ENCODE measurements at regions not wholly inside any gene's neighbourhood (a gene's known extent, or its start where the extent isn't known, plus 50 kb on each side); places are given as distances from the start of the nearest gene placed in this dataset.
"Not testable (repeated sequence)": the region's sequence is repeated elsewhere in the genome, so short reads cannot be mapped to it uniquely, and the experiment has no call there.

- FAIRE-seq, H3K9me3 ChIP-seq: not testable (repeated sequence)
- WGBS (ENCODE audit: missing lambda C conversion rate), result 10% methylated on average over 14 of the region's 14 CpGs
- peak; percentile 74 to 79 for TF ChIP-seq CEBPB (IDR thresholded peaks at IDR 0.05)
- TF ChIP-seq JUN (IDR thresholded peaks at IDR 0.05), result peak in 1 of 2 experiments; percentile 35; a peak in 2 of 5 replicates
- TF ChIP-seq, protein P1, sequence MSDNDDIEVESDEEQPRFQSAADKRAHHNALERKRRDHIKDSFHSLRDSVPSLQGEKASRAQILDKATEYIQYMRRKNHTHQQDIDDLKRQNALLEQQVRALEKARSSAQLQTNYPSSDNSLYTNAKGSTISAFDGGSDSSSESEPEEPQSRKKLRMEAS (IDR thresholded peaks at IDR 0.05), result 0 out of 2 replicates have a peak, but pooled peaks have one; percentile 10
- Histone ChIP-seq H3K4me2 (peak overlapping the region; percentile 54), H3K4me1 (peaks cover 40% of the 10 kb centered on the region), H3K27ac (peak overlapping the region; percentile 76 to 87), H3K4me3 (0 out of 3 replicates have a peak overlapping the region, but pooled peaks have one; percentile 8)
- POLR2A ChIA-PET, result interaction anchor here (0.5 to 3.2 kb wide), 7 partner anchors 27 to 193 kb away, joined by 3 to 22 read pairs (median 3); partner anchors contain the start of gene SOX4
- ATAC-seq (peak; percentile 51 to 69; a peak in 5 of 6 replicates), DNase-seq (ENCODE audit: low read depth in 1 of 2, low spot score in 1 of 2) (peak in 1 of 2 experiments; percentile 80)
- CTCF ChIA-PET, result interaction anchor here (1.2 kb wide), 1 partner anchor 143 kb away, joined by 3 read pairs; no protein-coding TSS in a partner anchor
Observed at GRCh38 chr6:21732032-21732730, 138.6 kb downstream of the SOX4 start.

DNA sequence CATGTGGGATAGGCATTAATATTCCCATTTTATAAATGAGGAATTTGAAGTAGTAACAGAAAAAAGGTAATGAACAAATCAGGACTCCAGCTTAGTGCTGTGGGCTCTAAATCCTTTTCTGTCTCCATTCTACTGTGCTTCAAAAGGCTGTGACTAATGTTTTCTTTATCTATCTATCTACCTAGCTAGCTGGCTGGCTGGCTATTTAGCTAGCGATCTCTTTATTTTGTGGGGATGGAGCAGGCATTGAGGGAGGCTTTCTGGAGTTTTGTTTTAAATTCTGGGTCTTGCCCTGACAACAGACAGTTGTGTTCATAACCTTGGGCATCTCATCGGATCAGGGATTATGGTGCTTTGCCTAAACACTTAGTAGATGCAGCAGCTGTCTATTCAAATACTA lies 139.2 kb downstream of the SOX4 start:
- FAIRE-seq, result no peak
- ATAC-seq, result peak in 1 of 2 experiments; percentile 30; a peak in 2 of 6 replicates

DNA sequence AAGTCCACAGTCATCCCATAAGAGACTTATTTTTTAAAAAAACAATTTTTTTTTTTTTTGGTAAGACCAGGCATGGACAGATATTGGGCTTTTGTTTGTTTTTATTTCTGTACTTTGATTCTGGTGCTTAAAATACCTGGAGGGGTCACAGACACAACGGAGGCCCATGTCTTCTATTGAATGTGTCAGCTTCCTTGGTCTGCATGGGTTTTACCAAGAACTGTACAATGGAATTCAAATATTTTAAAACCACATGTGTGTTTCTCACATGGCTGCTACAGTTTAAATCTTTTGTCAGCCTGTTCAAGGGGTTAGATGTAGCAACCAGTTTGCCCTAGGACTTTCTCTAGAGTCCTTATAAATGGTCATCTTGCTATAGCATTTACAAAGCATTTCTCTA lies 139.8 kb downstream of the SOX4 start:
- WGBS (ENCODE audit: missing lambda C conversion rate), result 40% methylated on average over 1 of the region's 1 CpG
- H3K9me3 ChIP-seq, result no peaks in the 10 kb centered on the region
- peaks cover 50% of the 10 kb centered on the region for H3K4me1 ChIP-seq
- CTCF ChIA-PET, result interaction anchor here (1.0 to 1.2 kb wide), 2 partner anchors 9 to 144 kb away, joined by 3 read pairs; no protein-coding TSS in a partner anchor
- H3K4me2 ChIP-seq, result peak overlapping the region; percentile 54
- TF ChIP-seq GATA3 (IDR thresholded peaks at IDR 0.05; ENCODE audit: borderline replicate concordance) (no peak), ESRRA (IDR thresholded peaks at IDR 0.05; ENCODE audit: borderline replicate concordance, low read length) (no peak), RARB (CRISPR knock-in tag; IDR thresholded peaks at IDR 0.05) (no peak), FOSL2 (IDR thresholded peaks at IDR 0.05) (no peak), FOSL2 (CRISPR knock-in tag; IDR thresholded peaks at IDR 0.05) (no peak), BHLHE40 (IDR thresholded peaks at IDR 0.05; ENCODE audit: low read depth, low read length) (no peak)
- no peak overlapping the region for H3K4me3 ChIP-seq
- POLR2A ChIA-PET, result interaction anchor here (1.5 to 3.2 kb wide), 2 partner anchors 36 to 138 kb away, joined by 3 to 22 read pairs; partner anchors contain the start of gene SOX4
- FAIRE-seq (no peak), DNase-seq (ENCODE audit: low read depth in 1 of 2, low spot score in 1 of 2) (no peak), ATAC-seq (no peak)
- H3K27ac ChIP-seq, result peak overlapping the region; percentile 76 to 87

More for the DNA sequence above, 139.2 kb downstream of the SOX4 start:
- TF ChIP-seq BCL3 (IDR thresholded peaks at IDR 0.05), result no peak
- no peaks in the 10 kb centered on the region for H3K9me3 ChIP-seq
- POLR2A ChIA-PET, result interaction anchor here (0.5 to 3.2 kb wide), 5 partner anchors 32 to 155 kb away, joined by 3 to 22 read pairs (median 4); partner anchors contain the start of gene SOX4
- WGBS (ENCODE audit: missing lambda C conversion rate), result 45% methylated on average over 2 of the region's 2 CpGs
- H3K4me1 ChIP-seq, result peaks cover 45% of the 10 kb centered on the region
- peak overlapping the region; percentile 54 for H3K4me2 ChIP-seq
- H3K27ac ChIP-seq, result peak overlapping the region; percentile 76 to 87
- no peak for DNase-seq (ENCODE audit: low read depth in 1 of 2, low spot score in 1 of 2)
- CTCF ChIA-PET, result interaction anchor here (1.0 to 1.2 kb wide), 2 partner anchors 9 to 144 kb away, joined by 3 read pairs; no protein-coding TSS in a partner anchor
- H3K4me3 ChIP-seq, result no peak overlapping the region

GRCh38 chr6:21734204-21734603 lies 140.7 kb downstream of the SOX4 start:
- ChIA-PET POLR2A (no interaction called here), CTCF (no interaction called here)
- ATAC-seq, result no peak
- Histone ChIP-seq H3K9me3 (no peaks in the 10 kb centered on the region), H3K27ac (peak overlapping the region; percentile 76 to 87; a peak in 4 of 6 replicates), H3K4me3 (no peak overlapping the region), H3K4me1 (peaks cover 55% of the 10 kb centered on the region), H3K4me2 (no peak overlapping the region)
- 86% methylated on average over 3 of the region's 3 CpGs for WGBS (ENCODE audit: missing lambda C conversion rate)
- FAIRE-seq, result no peak
- no peak for DNase-seq (ENCODE audit: low read depth in 1 of 2, low spot score in 1 of 2)
- TF ChIP-seq GATA3 (IDR thresholded peaks at IDR 0.05; ENCODE audit: borderline replicate concordance), result no peak

- Histone ChIP-seq H3K4me1 (peaks cover 71% of the 10 kb centered on the region), H3K4me3 (no peak overlapping the region), H3K4me2 (peak overlapping the region; percentile 68), H3K9me3 (no peaks in the 10 kb centered on the region), H3K27ac (peak overlapping the region; percentile 74 to 89)
- DNase-seq (ENCODE audit: low read depth in 1 of 2, low spot score in 1 of 2) (peak; percentile 36 to 84), ATAC-seq (peak; percentile 86), FAIRE-seq (no peak)
- ChIA-PET POLR2A (interaction anchor here (0.7 to 1.2 kb wide), 2 partner anchors 145 to 194 kb away, joined by 3 to 4 read pairs; partner anchors contain the start of gene SOX4), CTCF (interaction anchor here (1.2 kb wide), 1 partner anchor 1174 kb away, joined by 3 read pairs; no protein-coding TSS in a partner anchor)
- 0% methylated on average over 5 of the region's 5 CpGs for WGBS (ENCODE audit: missing lambda C conversion rate)
- TF ChIP-seq, protein P2, sequence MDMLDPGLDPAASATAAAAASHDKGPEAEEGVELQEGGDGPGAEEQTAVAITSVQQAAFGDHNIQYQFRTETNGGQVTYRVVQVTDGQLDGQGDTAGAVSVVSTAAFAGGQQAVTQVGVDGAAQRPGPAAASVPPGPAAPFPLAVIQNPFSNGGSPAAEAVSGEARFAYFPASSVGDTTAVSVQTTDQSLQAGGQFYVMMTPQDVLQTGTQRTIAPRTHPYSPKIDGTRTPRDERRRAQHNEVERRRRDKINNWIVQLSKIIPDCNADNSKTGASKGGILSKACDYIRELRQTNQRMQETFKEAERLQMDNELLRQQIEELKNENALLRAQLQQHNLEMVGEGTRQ (IDR thresholded peaks at IDR 0.05), result no peak
- TF ChIP-seq, protein P1 (IDR thresholded peaks at IDR 0.05), result peak; percentile 38; the same call in 1 of the 2 replicates
- peak; percentile 53 to 80; a peak in 3 of 5 replicates for TF ChIP-seq EP300 (IDR thresholded peaks at IDR 0.05)
- peak; percentile 87; the same call in 1 of the 3 replicates for TF ChIP-seq BCL3 (IDR thresholded peaks at IDR 0.05)
- no peak for TF ChIP-seq NPAS2 (CRISPR knock-in tag; IDR thresholded peaks at IDR 0.05; ENCODE audit: borderline replicate concordance)
- TF ChIP-seq ZSCAN20 (CRISPR knock-in tag; IDR thresholded peaks at IDR 0.05), result no peak
- TF ChIP-seq CHD4 (IDR thresholded peaks at IDR 0.05; ENCODE audit: borderline replicate concordance), result no peak
- peak in 1 of 2 experiments; percentile 53; a peak in 3 of 5 replicates for TF ChIP-seq RAD21 (conservative IDR thresholded peaks at IDR 0.05 in 1 of 2, IDR thresholded peaks at IDR 0.05 in 1 of 2)
- peak; percentile 62 to 77; a peak in 3 of 5 replicates for TF ChIP-seq JUN (IDR thresholded peaks at IDR 0.05)
- no peak for TF ChIP-seq HOXB13 (CRISPR knock-in tag; IDR thresholded peaks at IDR 0.05; ENCODE audit: low read depth)
- peak; percentile 77 for TF ChIP-seq CEBPB (IDR thresholded peaks at IDR 0.05)
Observed at GRCh38 chr6:21738180-21739094, 144.9 kb downstream of the SOX4 start.

All from A549 (cell line).